PFSK-1 (cell line): ENCODE measurements at regions not wholly inside any gene's neighbourhood (a gene's known extent, or its start where the extent isn't known, plus 50 kb on each side); places are given as distances from the start of the nearest gene placed in this dataset.

Source experiments
- POLR2AphosphoS5 ChIP-seq: IDR thresholded peaks from 2 replicates; pipeline ENCODE4 v1.6.1; 2012; ENCODE audit warnings: low read depth, mild to moderate bottlenecking, control low read depth, low read length, moderate library complexity
- TAF1 ChIP-seq: IDR thresholded peaks from 2 replicates; pipeline ENCODE4 v1.6.1; 2012; ENCODE audit warnings: low read length, control low read depth, borderline replicate concordance; ENCODE audit not compliant: insufficient read depth

- TF ChIP-seq POLR2AphosphoS5 = no peak
- no peak for TF ChIP-seq TAF1
Observed at GRCh38 chr12:42992826-42993225, 403.3 kb upstream of the PRICKLE1 start.
